Hepatocyte (in vitro differentiated cells): ENCODE measurements at regions not wholly inside any gene's neighbourhood (a gene's known extent, or its start where the extent isn't known, plus 50 kb on each side); places are given as distances from the start of the nearest gene placed in this dataset.

Experiments used
- CTCF ChIP-seq: fragments of 200-600 bp; sonication (generic); IDR thresholded peaks from 2 replicates; pipeline ENCODE4 v1.5.1; 2016; ENCODE audit warnings: antibody characterized with exemption, mild to moderate bottlenecking; ENCODE audit not compliant: poor library complexity
- EZH2phosphoT487 ChIP-seq: fragments of 200-600 bp; sonication (generic); IDR thresholded peaks from one replicate; pipeline ENCODE4 v1.6.1; 2018; ENCODE audit warnings: antibody characterized with exemption, mild to moderate bottlenecking, low read depth, moderate library complexity; ENCODE audit not compliant: unreplicated experiment, severe bottlenecking

GRCh38 chr7:109983618-109984017 lies 1107.3 kb upstream of the LRRN3 start:
- TF ChIP-seq CTCF, result no peak
- no peak for TF ChIP-seq EZH2phosphoT487
